Heart left ventricle (tissue), 13 donors: ENCODE measurements at regions not wholly inside any gene's neighbourhood (a gene's known extent, or its start where the extent isn't known, plus 50 kb on each side); places are given as distances from the start of the nearest gene placed in this dataset.

Source experiments
- POLR2A ChIP-seq, 2 donors: fragments of 450-650 bp; IDR thresholded peaks; one replicate each; pipeline ENCODE4 v1.6.1; 2017; ENCODE audit warnings: antibody characterized with exemption in 2 of 2, mild to moderate bottlenecking in 2 of 2, moderate library complexity in 2 of 2
- TF ChIP-seq, protein P1 (sequence below), 12 donors: fragments of 200-600 bp; sonication (generic) in 4 of 12; IDR thresholded peaks; one replicate each; pipeline versions ENCODE4 v1.5.0 to v1.8.0; 2018 to 2022; ENCODE audit warnings: antibody characterized with exemption in 12 of 12, mild to moderate bottlenecking in 5 of 12
- donor health status: ischemic (EF 13 %, LVEDD 7.1; RV severe dilation, severe dysfunction).
- donor health status: DM: no; HTN: yes; CAD: no.
- donor health status: DM: no; HTN: no; CAD: no.
- donor health status: ischemic (EF 25% LVEDD 6.9; RV normal size, moderate dysfunction).
- donor health status: ischemic (EF 25% LVEDD 5.7; RV mildly dilated, moderate dysfunction).
- donor health status: ischemic (EF 35%, LVEDD 5.7; RV mildly dilated, moderate dysfunction).
- donor health status: nonischemic (EF 11% LVEDD 7.7; RV severe dilation, severe dysfunction).
- donor health status: DM: yes; HTN: yes; CAD: no.
- donor health status: PGD.
- donor health status: ischemic (EF 29% LVEDD 5.4; RV normal size, mild dysfunction).
- donor health status: nonischemic (EF 23%, LVEDD 6.1; RV moderate dilation, normal function).

DNA sequence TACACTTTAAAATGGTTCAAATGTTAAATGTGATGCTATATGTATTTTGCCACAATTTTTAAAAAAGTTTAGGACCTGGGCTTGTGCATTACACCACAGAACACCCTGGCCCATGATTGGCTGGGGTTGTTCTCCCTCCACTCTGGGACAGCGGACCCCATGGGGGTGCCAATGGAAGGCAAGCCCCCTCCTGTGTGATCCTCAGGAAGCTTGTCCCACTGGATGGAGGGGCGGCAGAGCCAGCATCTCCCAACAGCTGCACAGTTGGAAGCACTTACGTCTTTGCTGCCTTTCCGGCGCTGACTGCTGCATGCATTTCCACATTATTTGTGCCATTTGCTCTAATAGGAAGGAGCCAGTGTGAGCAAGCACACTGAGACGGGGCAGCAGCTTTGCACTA is 196.5 kb downstream of the SHANK2 start:
- TF ChIP-seq, protein P1, sequence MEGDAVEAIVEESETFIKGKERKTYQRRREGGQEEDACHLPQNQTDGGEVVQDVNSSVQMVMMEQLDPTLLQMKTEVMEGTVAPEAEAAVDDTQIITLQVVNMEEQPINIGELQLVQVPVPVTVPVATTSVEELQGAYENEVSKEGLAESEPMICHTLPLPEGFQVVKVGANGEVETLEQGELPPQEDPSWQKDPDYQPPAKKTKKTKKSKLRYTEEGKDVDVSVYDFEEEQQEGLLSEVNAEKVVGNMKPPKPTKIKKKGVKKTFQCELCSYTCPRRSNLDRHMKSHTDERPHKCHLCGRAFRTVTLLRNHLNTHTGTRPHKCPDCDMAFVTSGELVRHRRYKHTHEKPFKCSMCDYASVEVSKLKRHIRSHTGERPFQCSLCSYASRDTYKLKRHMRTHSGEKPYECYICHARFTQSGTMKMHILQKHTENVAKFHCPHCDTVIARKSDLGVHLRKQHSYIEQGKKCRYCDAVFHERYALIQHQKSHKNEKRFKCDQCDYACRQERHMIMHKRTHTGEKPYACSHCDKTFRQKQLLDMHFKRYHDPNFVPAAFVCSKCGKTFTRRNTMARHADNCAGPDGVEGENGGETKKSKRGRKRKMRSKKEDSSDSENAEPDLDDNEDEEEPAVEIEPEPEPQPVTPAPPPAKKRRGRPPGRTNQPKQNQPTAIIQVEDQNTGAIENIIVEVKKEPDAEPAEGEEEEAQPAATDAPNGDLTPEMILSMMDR (IDR thresholded peaks at IDR 0.05) = no peak
- no peak for TF ChIP-seq POLR2A (IDR thresholded peaks at IDR 0.05)
